Activated naive CD4-positive, alpha-beta T cell treated with anti-CD3 and anti-CD28 coated beads, Interleukin-2, amount 50 U/mL, for 16 hours (primary cell): ENCODE measurements at regions not wholly inside any gene's neighbourhood (a gene's known extent, or its start where the extent isn't known, plus 50 kb on each side); places are given as distances from the start of the nearest gene placed in this dataset.

Source experiments
- DNase-seq: peaks from one replicate; pipeline ENCODE4 v3.0.0-alpha.2; 2020

DNA sequence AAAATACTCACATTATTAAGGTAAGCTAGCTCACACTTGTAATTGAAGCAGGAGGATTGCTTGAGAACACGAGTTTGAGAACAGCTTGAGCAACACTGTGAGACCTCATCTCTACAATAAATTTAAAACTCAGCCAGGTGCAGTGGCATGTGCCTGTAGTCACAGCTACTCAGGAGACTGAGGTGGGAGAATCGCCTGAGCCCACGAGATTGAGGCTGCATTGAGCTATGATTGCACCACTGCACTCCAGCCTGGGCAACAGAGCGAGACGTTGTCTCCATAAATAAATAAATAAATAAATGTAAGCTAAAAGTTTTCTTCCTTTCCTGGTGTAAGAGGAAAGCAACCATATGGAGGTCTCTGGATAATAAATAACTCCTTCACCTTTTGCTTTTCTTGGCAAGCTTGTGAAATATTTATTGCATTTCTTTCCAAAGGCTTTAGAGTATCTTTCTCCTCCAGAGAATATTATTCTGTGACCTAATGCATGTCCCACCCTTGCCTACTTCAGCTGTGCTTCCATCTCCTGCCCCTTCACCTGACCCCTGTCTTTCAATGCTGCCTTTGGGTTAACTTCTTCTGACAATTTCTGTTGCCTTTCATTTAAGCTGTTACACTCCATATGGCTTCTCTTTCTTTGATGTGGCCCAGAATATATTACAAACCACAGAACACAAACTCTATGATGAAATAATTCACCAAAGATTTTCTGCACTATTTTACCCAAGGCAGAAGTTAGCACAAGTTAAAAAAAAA lies 280.7 kb upstream of the RND3 start:
- DNase-seq, result no peak

- DNase-seq, result no peak
These were observed 275.1 kb upstream of the RND3 start for GRCh38 chr2:150762571-150762970.

GRCh38 chr2:150759531-150759930 lies 272.1 kb upstream of the RND3 start:
- DNase-seq, result no peak

GRCh38 chr2:150759106-150759505 lies 271.6 kb upstream of the RND3 start:
- DNase-seq, result no peak

DNA sequence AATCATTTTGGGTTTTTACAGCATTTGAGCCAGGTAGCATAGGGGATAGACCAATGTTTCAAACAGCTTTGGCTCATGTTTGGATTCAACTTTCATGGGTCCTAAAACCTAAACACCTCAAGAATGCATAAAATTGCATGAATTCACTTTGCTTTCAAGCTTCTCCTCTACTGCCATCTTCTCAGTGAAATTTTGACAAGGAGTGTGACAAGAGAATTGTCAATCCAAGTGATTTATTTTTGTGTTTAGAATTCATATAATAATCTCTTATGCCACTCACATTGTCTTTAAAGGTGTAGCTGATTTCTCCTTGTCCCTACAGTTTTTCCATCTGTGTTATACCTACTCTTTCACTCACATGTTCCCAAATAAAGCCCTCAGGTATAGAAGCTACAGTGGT lies 264.8 kb upstream of the RND3 start:
- DNase-seq, result no peak

- DNase-seq, result no peak
These were observed 263.3 kb upstream of the RND3 start for GRCh38 chr2:150750720-150751119.

DNA sequence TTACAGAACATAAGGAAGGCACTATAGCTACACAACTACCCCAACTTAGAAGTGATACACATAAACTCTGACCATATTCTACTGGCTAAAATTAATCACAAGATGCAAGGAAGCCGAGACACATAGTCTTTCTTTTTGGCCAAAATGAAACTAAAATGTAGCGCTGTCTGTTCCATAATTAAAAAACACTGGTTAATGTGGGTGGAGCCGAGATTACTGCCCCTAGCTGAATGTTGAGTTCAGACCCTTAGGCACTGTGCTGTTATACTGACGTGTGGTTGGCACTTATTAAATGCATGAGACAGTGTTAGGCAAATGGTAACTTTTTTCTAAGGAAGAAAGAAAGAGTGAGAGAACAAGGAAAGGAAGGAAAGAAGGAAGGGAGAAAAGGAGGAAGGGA lies 254.6 kb upstream of the RND3 start:
- DNase-seq, result no peak

DNA sequence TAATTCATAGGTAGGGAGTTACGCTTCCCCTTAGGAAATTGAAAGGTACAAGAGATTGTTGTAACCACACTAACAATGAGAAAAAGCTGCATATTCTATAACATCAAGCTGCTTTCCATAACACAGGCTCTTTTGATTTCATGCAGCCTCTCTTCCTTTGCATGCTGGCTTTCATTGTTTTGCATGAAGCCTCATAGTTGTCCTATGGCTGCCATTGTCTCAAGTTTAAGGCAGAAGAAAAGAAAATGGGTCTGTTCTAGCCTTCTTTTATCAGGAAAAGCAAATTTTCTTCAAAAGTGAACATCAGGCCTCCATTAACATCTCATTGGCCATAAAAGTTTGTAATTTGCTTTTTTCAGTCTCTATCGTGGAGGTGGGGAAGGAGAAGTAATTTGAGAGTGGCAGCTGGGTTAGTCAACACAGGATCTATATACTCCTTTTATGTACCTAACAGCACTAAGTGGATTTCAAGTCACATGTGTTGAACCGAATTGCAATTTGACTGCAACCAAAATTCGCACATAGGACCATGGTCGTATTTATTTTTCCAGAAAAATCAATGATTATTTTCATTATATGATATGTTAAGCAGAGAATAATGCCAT lies 248.5 kb upstream of the RND3 start:
- no peak for DNase-seq

GRCh38 chr2:150733051-150733618 lies 245.7 kb upstream of the RND3 start:
- no peak for DNase-seq

DNA sequence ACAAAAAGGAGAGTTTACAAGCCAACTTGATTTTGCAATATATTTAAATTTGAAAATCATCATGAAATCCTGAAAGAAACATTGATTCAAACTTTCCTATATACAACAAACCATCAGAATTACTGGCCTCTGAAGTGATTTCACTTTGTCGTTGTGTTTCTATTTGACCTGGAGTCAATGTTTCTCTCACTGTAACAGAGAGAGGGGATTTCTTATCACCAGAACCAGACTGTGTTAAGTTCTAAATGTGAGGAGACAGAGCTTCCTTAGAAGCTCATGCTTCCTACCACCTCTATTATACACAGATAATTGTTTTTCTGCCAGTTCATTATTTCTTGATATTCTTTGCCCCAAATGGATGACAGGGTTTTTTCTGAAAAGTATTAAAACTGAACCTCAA lies 245.0 kb upstream of the RND3 start:
- DNase-seq, result no peak

- no peak for DNase-seq
These were observed 244.6 kb upstream of the RND3 start for GRCh38 chr2:150732064-150732463.

GRCh38 chr2:150729495-150729955 lies 242.1 kb upstream of the RND3 start:
- DNase-seq, result no peak

DNA sequence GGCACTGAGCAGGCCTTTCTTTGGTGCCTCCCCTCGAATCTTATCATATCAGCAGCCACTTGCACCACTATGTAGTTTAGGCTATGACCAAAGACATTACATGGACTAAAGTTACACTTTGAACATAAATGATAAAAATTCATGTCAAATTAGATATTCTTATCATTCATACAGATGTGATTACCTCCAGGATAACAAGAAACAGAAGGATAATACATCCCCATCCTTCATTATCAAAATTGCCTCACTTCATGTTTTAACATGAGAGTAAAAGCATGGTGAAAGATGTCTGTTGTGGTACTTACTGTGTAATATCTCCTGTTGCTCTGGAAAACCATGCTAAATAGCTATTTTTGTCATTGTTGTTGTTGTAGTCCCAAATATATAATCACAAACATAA lies 230.8 kb upstream of the RND3 start:
- DNase-seq, result no peak

DNA sequence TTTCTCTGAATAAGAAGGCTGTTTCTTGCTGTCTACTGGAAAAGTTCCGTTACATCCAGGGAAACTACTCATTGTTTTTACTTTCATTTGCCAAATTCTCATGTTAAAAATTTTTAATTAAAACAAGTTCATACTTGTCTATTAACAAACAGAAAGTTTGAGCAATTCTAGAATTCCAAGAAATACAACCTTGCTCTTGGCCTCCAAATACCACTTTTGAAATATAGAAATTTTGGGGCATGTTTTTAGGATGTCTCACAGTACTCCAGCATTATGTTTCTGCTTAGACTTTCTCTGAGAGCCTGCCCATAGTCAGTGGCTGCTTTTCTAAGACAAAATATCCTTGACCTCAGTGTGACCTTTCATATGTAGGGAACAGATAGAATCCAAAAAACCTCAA lies 228.7 kb upstream of the RND3 start:
- DNase-seq, result no peak

GRCh38 chr2:150715501-150715900 lies 228.0 kb upstream of the RND3 start:
- no peak for DNase-seq

- DNase-seq, result no peak
These were observed 223.4 kb upstream of the RND3 start for GRCh38 chr2:150710916-150711315.

DNA sequence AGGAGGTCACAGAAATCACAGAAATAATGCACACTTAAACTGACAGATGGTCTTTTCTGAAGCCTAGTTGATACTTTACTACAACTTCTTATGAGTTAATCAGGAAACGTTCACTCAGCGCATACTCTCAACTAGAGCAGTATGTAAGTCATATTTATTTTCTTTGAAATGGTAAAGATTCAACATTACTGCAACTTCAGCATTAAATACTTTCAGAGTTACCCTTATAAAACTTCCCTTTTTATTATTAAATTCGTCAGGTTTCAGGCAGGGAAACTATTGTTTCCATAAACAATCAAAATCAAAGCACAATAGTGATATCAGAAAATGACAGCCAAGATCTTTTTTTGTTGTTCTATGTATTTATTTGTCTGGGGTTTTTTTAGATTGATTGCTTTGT lies 222.6 kb upstream of the RND3 start:
- no peak for DNase-seq

GRCh38 chr2:150706561-150706960 lies 219.1 kb upstream of the RND3 start:
- DNase-seq, result no peak

DNA sequence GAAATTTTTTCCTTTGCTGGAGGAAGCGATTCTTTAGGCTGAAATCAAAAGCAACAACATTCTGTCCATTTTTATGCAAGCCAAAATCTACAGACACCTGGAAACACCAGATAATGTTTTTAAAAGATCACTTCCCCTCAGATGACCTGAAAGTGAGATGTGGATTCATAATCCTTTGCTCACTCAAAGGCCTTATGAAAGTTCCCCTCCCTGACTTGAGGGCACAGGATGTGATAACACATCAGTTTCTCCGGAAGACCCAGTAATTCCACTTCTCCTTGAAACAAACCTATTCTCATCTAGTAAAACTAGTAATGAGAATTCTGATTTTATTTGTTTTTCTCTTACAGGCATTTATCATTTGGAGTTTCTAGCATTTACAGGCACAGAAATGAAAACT lies 218.3 kb upstream of the RND3 start:
- DNase-seq, result no peak

DNA sequence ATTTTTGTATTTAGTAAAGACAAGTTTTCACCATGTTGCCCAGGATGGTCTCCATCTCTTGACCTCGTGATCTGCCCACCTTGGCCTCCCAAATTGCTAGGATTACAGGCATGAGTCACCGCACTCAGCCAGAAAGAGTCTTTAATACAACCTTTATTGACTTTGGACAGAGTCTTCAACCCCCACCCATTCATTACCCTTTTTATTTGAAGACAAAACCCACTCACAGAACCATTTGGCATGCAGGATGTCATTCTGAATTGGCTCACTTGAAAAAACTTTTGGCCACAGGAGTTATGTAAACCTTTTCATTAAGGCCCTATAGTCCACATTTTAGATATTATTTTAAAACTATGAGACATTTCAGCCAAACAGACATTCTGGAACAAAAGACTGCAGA lies 217.9 kb upstream of the RND3 start:
- no peak for DNase-seq

GRCh38 chr2:150702791-150703190 lies 215.3 kb upstream of the RND3 start:
- DNase-seq, result no peak

DNA sequence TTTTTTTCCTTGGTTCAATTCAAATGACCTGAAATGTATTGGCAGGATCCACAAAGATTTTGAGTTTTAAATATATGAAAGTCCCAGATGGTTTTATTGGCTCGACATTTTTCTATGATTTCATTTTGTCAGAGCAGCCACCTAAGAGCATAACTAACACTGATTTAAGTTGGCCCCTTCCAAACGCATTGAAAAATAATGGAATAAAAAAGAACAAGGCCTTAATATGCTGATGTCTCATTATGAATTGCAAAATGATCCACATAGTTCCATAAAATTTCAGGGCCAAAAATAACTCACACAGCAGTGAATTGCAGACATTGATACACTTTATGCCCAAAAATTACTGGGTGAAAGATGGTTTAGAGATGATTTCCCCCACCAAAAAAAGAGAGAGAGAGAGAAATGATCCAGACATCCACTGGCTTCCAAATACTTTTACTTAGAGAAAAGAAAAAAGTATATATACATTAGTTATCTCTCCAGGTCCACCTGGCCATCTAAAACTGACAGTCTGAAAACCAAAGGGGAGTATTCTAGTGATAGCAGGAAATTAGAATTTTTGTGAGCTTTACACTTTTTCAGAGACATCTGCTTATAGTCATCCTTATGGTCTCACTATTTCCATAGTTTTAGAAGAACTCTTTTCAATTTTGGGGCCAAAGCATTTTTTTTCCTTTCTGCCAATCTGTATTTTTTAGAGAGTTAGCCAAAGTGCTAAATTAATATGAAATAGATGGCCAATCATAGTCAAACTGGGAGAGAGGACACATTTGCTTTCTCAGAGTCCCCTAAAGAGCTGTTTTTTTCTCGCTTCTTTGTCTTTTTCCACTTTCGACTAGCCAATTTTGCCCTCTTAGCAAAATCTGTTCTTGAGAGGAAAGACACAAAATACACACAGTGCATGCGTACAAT lies 213.5 kb upstream of the RND3 start:
- DNase-seq, result no peak

DNA sequence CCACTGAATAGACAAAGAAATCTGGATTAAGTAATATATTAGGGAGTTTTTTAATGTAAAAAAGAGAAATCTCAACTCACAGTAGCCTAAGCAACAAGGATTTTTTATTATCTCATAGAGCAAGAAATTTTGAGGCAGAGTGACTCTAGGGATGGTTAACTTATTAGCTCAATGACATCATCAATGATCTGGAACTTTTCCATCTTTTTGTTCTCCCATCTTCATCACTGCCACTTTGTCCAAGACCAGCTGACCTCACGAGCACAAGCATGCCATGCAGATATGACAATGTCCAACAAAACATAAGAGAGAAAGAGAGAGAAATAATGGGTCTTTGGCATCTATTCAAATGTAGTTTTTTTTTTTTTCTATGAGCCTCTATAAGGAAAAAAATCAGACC lies 211.8 kb upstream of the RND3 start:
- no peak for DNase-seq
